Esophagus mucosa (tissue), 1 donor: ENCODE measurements at regions not wholly inside any gene's neighbourhood (a gene's known extent, or its start where the extent isn't known, plus 50 kb on each side); places are given as distances from the start of the nearest gene placed in this dataset.
"Not testable (repeated sequence)": the region's sequence is repeated elsewhere in the genome, so short reads cannot be mapped to it uniquely, and the experiment has no call there.

ENCODE experiments used
- ATAC-seq: fragments of 200-7000 bp; cut with Tn5 transposase; one replicate; pipeline ENCODE4 v1.9.1; 2020
- donor health status: DM: yes; HTN: yes; CAD: no.

DNA sequence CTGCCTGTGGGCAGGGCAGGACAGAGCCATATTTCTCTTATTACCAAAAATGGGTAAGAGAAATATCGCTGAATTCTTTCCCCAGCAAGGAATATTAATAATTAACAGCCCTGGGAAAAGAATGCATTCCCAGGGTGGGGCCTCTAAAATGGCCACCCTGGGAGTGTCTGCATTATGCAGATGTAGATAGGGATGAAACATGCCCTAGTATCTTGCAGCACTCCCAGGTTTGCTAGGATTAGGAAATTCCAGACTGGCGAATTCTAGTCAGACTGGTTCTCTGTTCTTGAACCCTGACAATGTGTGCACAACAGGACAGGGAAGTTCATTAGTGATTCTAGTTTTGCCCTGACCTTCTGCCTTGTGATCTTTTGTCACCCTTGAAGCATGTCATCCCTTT is 1069.3 kb downstream of the CDH9 start:
- ATAC-seq: not testable (repeated sequence)

DNA sequence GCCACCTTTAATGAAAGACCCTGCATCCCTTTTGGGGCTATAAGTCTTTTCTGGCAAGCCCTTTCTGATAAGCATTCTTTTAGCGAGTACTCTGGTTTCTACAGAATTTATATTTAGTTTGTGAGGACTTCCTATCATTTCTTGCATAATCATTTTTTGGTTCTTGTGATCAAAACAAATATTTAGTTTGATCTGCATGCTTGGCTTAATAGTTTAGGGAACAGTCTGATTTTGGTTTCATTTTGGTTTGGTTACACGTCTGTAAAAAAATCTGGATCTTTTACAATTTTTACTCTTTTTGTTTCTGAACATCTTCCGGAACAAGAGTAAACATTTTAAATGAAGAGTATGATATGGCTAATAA is 1074.4 kb downstream of the CDH9 start:
- no peak for ATAC-seq

DNA sequence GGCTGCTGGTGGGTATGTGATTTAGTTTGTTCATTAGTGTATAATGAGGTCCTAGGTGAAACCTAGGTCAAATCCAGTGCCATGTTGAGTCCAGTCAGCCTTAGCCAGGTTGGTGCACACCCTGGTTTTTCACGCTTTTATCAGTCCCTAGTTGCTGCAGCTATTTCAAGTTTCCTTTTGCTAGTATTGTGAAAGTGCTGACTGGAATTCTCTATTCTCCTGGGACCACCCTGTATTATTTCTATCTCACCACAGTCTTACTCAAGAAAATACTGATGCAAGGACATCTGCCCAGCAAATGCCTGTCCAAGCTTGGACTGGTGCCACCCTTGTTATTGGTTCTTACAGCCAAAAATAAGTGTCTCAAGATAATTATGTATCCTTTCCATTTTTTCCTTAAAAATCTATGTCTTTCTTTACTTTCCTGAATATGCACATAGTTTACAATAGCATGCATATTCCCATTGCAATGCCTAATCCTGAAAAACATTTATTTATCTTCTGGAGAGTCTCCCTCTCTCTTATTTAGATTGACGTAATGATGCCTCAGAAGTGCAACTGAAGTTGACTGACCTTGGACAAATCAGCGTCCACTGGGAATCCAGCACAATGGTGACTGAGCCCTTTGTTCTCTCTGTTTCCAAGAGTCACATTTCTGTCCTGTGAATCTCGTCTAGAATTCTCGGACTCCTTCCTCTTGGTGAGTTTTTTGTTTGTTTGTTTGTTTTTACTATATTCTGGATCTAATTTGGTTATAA is 1075.0 kb downstream of the CDH9 start:
- ATAC-seq: no peak

DNA sequence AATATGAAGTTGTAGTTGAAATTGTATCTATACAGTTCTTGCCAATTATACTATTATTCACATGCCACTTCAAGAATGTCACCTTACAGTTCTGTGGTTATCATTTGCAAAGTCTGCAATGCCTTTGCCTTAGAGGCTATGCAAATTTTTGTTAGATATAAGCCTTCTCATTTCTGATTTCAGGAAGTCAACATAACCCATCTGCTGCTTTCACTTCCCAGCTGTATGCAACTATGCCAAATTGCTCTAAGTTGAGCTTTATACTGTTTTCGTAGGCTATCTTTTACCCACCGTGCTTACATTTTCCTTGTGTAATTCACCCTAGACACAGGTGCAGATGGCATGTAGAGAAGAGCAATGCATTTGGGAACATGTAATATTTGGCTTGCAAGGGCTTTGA is 1083.0 kb downstream of the CDH9 start:
- ATAC-seq: no peak

DNA sequence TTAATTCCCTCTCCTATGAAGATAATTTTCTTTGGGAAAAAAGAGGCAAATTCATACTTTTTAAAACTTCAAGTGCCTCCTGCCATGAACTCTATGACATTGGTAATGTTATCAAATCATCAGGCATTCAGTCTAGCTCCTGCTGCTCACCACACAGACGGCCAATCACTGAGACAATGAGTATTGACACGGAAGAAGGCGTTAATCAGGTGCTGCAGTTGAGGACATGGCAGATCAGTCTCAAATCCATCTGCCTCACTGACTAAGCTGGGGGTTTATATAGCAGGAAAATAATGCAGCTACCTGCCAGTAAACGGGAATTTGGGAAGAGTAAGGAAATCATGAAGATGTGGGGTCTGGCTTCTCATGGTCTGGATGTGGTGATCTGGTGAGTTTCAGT is 1087.7 kb downstream of the CDH9 start:
- no peak for ATAC-seq

DNA sequence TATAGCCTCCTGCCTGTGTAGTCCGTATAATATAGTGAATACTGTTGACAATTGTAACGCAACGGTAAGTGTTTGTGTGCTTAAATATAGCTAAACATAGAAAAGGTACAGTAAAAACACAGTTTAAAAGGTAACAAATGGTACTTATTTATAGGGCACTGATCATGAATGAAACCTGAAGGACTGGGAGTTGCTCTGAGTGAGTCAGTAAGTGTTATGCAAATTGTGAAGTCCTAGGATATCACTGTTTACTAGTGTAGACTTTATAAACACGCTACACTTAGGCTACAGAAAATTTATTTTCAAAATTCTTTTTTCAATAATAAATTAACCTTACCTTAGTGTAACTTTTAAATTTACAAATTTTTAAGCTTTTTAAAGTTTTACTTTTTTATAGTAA is 1090.1 kb downstream of the CDH9 start:
- ATAC-seq: no peak

DNA sequence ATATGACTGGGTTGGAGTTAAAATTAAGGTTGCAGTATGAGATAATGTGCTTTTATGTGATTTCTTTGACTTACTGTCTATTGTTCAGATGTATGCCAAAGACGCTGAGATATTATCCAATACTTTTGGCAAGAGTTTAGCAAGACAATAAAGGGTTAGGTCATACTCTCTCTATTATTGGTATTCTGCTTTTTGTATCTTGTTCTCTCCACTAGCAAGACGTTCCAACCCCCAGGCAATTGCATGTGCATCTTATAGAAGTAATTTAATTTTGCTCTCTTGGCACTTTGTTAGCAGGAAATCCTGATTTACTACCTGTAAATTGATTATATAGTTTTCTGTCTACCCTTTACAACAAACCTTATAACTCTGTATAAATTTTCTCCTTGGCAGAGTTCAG is 1093.6 kb downstream of the CDH9 start:
- ATAC-seq: no peak

DNA sequence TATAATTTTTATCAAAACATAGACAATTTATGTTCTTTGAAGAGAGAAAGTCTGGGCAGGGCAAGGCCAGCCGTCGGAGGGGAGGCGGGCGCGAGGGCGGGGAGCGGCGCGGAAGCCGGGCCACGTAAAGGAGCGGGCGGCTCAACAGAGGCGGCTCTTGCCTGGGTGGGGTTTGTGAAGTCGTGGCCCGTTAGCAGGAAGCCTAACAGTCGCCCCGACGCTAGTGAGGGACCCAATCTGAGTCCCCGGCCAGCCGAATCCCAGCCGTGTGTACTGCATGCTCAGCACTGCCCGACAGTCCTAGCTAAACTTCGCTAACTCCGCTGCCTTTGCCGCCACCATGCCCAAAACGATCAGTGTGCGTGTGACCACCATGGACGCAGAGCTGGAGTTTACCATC is 1129.2 kb downstream of the CDH9 start:
- no peak for ATAC-seq

DNA sequence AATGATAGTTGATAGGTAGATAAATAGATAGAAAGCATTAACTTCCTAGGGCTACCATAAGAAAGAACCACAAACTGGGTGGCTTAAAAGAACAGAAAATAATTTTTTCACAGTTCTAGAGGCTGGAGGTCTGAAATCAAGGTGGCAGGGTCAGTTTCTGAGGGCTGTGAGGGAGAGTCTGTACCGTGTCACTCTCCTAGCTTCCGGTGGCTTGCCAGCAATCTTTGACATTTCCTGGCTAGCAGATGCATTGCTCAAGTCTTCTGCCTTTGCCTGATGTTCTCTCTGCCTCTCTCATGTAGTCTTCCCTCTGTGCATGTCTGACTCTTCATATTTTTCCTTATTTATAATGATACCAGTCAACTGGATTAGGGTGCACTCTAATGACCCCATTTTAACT is 1132.7 kb downstream of the CDH9 start:
- ATAC-seq: no peak

DNA sequence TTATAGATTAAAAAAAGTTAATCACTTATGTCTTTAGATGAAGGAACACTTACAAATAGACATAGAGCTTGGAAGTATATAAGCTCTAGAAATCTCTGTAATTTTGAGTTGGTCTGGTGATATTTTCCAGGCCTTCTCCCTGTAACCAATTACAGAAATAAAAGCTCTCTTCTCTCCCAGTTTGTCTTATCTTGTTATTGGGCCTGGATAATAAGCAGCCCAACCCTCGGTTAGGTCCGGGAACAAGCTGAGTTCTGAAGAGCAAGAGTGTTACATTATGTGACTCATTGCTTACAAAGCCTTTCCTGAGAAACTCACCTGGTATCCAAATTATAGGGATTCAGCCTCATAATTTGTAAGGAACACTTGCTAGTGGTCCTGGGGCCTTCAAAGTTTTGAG is 1146.2 kb downstream of the CDH9 start:
- no peak for ATAC-seq

DNA sequence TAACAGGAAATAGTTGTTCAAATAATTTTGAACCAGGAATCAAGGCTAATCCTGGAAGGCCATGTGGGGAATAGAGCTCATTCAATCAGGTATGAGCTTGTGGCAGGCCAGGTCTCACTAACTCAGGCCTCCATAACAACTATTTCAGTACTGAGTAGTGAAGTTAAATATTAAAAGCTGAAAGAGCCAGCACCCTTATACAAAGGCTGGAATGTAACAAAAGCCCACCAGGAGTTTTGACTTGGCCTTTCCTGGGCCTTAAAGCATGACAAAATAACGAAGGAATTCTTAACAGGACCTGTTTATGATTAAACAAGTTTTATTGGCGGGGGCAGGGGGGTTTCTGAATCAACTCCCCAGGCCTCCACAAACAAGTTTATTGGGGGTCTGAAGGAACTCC is 1146.7 kb downstream of the CDH9 start:
- ATAC-seq: no peak

DNA sequence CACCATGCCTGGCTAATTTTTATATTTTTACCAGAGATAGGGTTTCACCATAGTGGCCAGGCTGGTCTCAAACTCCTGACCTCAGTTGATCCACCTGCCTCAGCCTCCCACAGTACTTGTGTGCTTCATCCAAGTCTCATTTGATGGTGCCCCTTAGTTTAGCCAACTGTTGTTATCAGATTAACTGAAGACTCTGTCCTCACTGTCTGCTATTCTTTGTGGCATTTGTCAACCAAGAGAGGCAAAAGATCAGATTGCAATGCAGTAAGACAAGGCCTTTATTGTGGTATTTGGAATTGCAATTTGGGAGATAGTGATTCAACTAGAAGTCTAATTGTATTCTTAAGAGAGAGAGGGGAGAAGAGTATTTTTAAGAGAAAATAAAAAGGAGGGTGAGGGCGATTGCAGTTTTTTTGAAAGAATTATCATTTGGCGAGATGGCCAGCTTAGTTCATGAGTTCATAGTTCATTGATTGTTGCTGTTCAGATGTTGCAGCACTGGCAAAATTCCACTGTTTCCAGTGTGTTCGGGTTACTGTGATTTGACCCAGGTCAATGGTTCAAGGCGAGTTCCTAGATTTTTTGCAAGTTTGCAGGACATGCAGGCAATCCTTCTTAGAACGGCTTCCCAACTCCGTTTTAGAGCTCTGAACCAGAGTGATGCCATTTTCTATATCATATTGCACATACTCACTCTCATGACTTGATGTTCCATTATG is 1156.9 kb downstream of the CDH9 start:
- no peak for ATAC-seq

DNA sequence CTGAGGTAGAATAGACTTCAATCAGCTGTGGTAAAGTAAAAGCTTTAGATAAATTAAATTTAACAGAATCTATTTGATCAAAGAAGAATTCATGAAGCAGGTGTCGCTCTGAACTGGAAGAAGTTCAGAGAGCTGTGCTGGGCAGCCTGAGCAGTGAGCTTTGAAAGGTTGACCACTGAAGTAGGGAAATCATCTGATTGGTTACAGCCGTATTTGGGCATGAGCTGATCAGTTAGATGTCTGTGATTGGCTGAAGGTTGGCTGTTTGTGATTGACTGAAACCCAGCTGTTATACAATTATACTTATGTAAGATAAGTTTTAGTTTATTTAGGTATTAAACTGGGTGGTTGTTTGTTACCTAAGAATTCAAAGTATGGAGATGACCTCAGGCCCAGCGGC is 1174.6 kb downstream of the CDH9 start:
- ATAC-seq: no peak

DNA sequence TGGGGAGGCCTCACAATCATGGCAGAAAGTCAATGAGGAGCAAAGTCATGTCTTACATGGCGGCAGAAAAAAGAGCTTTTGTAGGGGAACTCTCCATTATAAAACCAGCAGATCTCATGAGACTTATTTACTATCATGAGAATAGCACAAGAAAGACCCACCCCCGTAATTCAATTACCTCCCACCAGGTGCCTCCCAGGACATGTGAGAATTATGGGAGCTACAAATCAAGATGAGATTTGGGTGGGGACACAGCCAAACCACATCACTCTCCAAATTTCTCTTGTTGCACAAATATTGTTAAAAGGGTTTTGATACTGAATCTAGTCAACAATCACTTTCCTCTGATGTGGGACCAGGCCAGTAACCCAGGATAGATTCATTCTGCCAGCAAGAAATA is 1176.1 kb downstream of the CDH9 start:
- no peak for ATAC-seq

DNA sequence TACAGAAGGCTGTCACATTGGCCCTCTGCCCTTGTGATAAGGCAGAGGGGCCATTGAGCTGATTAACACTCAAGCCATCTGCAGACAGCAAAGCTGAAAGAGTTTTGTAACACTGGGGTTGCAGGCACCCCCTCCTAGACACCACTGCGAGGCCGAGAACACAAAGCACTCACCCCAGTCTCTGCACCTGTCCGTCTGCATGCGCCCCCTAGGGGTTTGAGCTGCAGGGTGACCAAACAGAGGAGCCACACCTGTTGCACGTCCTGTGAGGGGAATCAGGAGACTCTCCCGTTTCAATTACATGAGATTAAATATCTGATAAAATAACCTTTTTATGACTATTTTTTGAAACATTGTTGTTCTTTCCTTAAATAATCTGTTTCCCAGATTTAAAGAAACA is 1180.4 kb downstream of the CDH9 start:
- no peak for ATAC-seq

DNA sequence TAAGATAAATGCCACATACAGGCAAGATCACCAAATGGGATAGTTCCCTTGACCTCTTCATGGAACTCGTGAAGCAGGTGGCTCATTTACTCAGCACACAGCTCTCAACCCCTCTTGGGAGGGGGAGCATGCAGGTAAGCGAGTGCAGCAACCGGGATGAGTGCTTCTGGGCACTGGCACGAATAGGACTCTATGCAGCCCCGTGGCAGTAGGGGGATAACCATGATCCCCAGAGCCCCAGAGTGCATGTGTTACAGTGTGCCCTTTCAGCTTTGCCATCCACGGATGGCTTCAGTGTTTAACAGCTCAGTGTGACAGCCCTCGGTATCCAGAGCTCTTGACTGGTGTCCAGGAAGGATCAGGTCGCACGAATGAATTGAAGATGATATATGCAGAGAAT is 1187.1 kb downstream of the CDH9 start:
- no peak for ATAC-seq

DNA sequence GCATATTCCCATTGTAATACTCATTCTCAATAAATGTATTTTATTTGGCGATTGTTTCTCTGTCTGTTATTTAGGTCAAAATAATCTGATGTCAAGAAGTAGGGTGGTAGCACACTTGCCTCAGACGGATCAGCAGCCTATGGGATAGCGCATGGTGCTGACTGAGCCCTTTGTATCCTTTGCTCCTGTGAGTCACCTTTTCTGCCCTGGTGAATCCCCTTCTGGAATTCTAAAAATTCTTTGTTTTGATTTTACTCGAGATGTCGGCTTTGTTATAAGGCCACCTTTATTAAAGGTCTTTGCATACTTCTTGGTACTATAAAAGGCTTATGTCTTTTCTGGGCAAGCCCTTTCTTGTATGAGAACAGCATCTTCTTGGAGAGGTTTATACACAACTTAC is 1187.8 kb downstream of the CDH9 start:
- ATAC-seq: no peak

DNA sequence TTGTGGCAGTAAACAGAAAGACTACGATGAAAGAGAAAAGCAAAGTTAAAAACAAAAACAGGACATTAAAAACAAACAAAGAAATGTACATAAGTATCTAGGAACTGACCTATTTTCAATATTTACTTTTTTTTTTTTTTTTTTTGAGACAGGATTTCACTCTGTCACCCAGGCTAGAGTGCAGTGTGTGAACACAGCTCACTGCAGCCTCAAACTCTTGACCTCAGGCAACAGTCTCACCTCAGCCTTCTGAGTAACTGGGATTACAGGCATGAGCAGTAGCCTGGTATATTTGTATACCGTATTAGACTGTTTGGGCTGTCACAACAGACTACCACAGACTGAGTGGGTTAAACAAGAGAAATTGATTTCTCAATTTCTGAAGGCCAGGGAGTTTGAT is 1189.1 kb downstream of the CDH9 start:
- ATAC-seq: no peak

DNA sequence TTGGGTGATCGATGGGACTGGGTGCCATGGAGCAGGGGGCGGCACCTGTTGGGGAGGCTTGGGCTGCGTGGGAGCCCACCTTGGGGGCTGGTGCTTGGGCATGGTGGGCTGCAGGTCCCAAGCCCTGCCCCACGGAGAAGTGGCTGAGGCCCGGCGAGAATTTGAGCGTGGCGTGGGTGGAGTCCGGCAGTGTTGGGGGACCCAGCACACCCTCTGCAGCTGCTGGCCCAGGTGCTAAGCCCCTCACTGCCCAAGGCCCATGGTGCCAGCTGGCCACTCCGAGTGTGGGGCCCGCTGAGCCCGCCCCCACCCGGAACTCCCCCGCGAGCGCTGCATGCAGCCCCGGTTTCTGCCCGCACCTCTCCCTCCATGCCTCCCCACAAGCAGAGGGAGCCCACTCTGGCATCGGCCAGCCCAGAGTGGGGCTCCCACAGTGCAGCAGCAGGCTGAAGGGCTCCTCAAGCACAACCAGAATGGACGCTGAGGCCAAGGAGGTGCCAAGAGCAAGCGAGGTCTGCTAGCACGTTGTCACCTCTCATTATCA is 1178.6 kb upstream of the CDH10 start:
- no peak for ATAC-seq
